PC-3 (cell line): ENCODE measurements at regions not wholly inside any gene's neighbourhood (a gene's known extent, or its start where the extent isn't known, plus 50 kb on each side); places are given as distances from the start of the nearest gene placed in this dataset.

ENCODE experiments used
- EZH2 ChIP-seq: fragments of 300-600 bp; sonication (generic); IDR thresholded peaks from one replicate; pipeline ENCODE4 v1.6.1; 2017; ENCODE audit warnings: antibody characterized with exemption, mild to moderate bottlenecking, low read length; ENCODE audit not compliant: unreplicated experiment
- EZH2phosphoT487 ChIP-seq: fragments of 300-600 bp; sonication (generic); IDR thresholded peaks from 2 replicates; pipeline ENCODE4 v1.6.1; 2018; ENCODE audit warnings: mild to moderate bottlenecking, antibody characterized with exemption, low read length, borderline replicate concordance
- TF ChIP-seq, protein P1 (sequence below): fragments of 300-600 bp; sonication (generic); conservative IDR thresholded peaks from 2 replicates; pipeline ENCODE4 v1.5.1; 2017; ENCODE audit warnings: antibody characterized with exemption, low read depth, mild to moderate bottlenecking, low read length

- TF ChIP-seq, protein P1, sequence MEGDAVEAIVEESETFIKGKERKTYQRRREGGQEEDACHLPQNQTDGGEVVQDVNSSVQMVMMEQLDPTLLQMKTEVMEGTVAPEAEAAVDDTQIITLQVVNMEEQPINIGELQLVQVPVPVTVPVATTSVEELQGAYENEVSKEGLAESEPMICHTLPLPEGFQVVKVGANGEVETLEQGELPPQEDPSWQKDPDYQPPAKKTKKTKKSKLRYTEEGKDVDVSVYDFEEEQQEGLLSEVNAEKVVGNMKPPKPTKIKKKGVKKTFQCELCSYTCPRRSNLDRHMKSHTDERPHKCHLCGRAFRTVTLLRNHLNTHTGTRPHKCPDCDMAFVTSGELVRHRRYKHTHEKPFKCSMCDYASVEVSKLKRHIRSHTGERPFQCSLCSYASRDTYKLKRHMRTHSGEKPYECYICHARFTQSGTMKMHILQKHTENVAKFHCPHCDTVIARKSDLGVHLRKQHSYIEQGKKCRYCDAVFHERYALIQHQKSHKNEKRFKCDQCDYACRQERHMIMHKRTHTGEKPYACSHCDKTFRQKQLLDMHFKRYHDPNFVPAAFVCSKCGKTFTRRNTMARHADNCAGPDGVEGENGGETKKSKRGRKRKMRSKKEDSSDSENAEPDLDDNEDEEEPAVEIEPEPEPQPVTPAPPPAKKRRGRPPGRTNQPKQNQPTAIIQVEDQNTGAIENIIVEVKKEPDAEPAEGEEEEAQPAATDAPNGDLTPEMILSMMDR = no peak
- no peak for TF ChIP-seq EZH2phosphoT487
- TF ChIP-seq EZH2 = no peak
Measured at GRCh38 chr13:86474971-86475370, 675.8 kb upstream of the SLITRK6 start.
